Testis (tissue), 2 donors: ENCODE measurements at regions not wholly inside any gene's neighbourhood (a gene's known extent, or its start where the extent isn't known, plus 50 kb on each side); places are given as distances from the start of the nearest gene placed in this dataset.

Source experiments
- DNase-seq: peaks from one replicate; pipeline ENCODE4 v3.0.0-alpha.2; 2019
- H3K27ac ChIP-seq, 2 donors: fragments of 200-600 bp; sonication (generic); one replicate each; pipeline ENCODE4 v1.5.1; 2019
- H3K27me3 ChIP-seq: fragments of 200-600 bp; sonication (generic); one replicate; pipeline ENCODE4 v1.5.1; 2019
- H3K36me3 ChIP-seq: fragments of 200-600 bp; sonication (generic); one replicate; pipeline ENCODE4 v1.5.1; 2017; ENCODE audit warnings: low read depth; ENCODE audit errors: missing control alignments
- H3K4me1 ChIP-seq: fragments of 200-600 bp; sonication (generic); one replicate; pipeline ENCODE4 v1.5.1; 2019
- H3K4me3 ChIP-seq, 2 donors: fragments of 200-600 bp; sonication (generic); one replicate each; pipeline ENCODE4 v1.5.1; 2017 to 2019
- H3K9me3 ChIP-seq: fragments of 200-600 bp; sonication (generic); one replicate; pipeline ENCODE4 v1.5.1; 2017
- POLR2A ChIP-seq: fragments of 450-650 bp; IDR thresholded peaks from one replicate; pipeline ENCODE4 v1.6.1; 2017; ENCODE audit warnings: antibody characterized with exemption, mild to moderate bottlenecking, moderate library complexity
- WGBS, 2 donors: methylation state at CpG; one replicate each; pipeline ENCODE4 v1.1.5; 2018; 5-methylcytosine and 5-hydroxymethylcytosine counted together
- intact Hi-C: fragments of 100-400 bp; cut with DNase I; formaldehyde crosslinking; loops from one replicate; pipeline ENCODE4 v1.15.1; 2023; ENCODE audit warnings: low total_unique reads
- TF ChIP-seq, protein P1 (sequence below), 3 experiments: fragments of 450-650 bp in 2 of 3; fragments of 200-600 bp in 1 of 3; sonication (generic) in 1 of 3; IDR thresholded peaks; one replicate each; pipeline ENCODE4 v1.5.1; 2016 to 2019; ENCODE audit warnings: antibody characterized with exemption in 3 of 3, mild to moderate bottlenecking in 2 of 3, moderate library complexity in 1 of 3

DNA sequence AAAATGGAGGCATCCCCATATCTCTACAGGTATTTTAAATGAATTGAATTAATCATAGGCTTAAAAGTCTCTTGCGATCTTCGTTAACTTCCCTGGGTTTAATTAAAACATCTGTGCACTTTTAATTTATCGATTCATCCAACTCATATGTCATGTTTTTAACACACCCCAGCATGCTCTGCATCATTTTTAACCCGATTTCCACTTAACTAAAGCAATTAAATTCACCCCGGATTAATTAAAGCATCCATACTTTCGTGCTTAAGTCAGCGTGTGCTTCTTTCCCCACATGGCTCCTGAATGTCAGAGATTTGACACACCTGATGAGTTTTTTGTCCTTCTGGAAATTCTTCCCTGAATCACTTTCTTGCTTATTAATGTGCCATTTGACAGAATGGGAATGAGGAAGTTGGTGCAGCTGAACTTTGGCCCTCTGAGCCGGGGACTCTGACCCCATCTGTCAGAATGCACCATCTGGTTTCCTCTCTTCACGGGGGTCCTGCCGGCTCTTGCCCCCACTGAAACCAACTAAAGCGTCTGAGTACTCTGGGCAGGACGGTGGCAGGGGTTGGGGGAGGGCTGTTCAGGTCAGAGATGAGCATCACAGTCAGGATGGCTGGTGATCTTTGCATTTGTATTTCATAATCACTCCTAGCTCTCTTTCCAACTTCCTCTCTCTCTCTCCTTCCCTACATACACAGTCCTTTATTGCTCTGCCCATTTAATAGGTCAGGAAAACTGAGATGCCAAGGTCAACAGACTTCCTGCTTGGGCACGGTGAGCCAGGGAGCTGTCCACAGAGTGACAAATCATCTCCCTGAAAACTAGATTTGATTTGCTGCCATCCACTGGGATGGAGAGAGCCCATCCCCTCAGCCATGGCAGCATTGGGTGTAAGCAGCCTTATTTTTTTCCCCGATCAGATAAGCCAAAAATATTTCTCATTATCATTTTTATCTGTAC, 180.3 kb upstream of the WWC1 start:
- DNase-seq: no peak
- no peaks in the 10 kb centered on the region for H3K36me3 ChIP-seq
- no peak for TF ChIP-seq POLR2A
- TF ChIP-seq, protein P1, sequence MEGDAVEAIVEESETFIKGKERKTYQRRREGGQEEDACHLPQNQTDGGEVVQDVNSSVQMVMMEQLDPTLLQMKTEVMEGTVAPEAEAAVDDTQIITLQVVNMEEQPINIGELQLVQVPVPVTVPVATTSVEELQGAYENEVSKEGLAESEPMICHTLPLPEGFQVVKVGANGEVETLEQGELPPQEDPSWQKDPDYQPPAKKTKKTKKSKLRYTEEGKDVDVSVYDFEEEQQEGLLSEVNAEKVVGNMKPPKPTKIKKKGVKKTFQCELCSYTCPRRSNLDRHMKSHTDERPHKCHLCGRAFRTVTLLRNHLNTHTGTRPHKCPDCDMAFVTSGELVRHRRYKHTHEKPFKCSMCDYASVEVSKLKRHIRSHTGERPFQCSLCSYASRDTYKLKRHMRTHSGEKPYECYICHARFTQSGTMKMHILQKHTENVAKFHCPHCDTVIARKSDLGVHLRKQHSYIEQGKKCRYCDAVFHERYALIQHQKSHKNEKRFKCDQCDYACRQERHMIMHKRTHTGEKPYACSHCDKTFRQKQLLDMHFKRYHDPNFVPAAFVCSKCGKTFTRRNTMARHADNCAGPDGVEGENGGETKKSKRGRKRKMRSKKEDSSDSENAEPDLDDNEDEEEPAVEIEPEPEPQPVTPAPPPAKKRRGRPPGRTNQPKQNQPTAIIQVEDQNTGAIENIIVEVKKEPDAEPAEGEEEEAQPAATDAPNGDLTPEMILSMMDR (IDR thresholded peaks at IDR 0.05): no peak
- H3K4me1 ChIP-seq: no peaks in the 10 kb centered on the region
- H3K9me3 ChIP-seq: no peaks in the 10 kb centered on the region
- WGBS, 2 donors: 70 to 74% methylated on average over 14 of the region's 14 CpGs
- no peak overlapping the region for H3K4me3 ChIP-seq
- intact Hi-C loops: no loop called here
- H3K27ac ChIP-seq: no peak overlapping the region
- no peaks in the 10 kb centered on the region for H3K27me3 ChIP-seq

DNA sequence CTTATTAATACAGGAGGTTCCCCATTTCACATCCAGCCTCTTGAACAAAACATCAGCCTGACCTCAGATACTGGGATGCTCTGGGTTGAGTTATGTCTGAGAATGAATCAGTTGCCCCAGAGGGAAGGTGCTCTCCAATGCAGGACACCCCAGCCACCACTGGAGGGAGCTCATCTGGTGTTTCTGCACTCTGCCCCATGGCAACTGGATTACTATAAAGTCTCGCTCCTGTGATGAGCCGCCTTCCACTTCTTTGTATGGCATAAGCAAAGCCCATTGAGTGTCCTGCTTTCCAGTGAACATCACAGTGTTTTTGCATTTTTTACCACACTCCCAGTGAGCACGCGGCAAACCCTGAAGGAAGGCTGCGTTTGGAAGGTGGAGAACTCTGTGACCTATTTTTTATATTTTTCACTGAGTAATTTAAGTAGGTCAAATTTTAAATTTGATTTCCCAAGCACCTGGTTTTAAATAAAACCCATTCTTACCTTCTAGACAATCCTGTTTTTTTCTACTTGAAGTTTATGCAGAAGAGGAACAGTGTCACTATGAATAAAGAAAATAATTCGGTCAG, 176.9 kb upstream of the WWC1 start:
- TF ChIP-seq, protein P1 (IDR thresholded peaks at IDR 0.05): peak in 2 of 3 experiments; percentile 23 to 48
- TF ChIP-seq POLR2A: no peak
- Histone ChIP-seq H3K9me3 (no peaks in the 10 kb centered on the region), H3K27me3 (no peaks in the 10 kb centered on the region), H3K36me3 (no peaks in the 10 kb centered on the region), H3K4me3 (no peak overlapping the region), H3K27ac (no peak overlapping the region), H3K4me1 (no peaks in the 10 kb centered on the region)
- WGBS, 2 donors: 78% methylated on average over 6 of the region's 6 CpGs
- DNase-seq: peak; percentile 60
- intact Hi-C loops: no loop called here

DNA sequence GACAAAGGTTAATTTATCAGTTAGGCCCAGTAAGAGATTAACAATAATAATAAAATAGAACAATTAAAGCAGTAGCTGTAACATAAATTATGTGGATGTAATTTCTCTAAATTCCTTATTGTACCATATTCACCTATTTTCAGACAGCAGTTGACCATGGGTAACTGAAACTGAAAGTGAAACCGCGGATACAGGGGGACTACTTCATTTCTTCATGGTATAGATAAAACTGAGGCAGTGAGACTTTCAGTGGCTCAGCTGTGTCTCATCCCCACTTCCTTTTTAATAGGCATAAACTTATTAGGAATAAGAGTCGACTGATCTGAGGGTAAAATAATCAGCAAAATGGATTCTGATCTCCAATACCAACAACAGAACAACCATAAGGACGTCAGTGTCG, 174.0 kb upstream of the WWC1 start:
- WGBS, 2 donors: 90 to 92% methylated on average over 5 of the region's 5 CpGs
- no peak for DNase-seq
- Histone ChIP-seq H3K4me3 (no peak overlapping the region), H3K36me3 (no peaks in the 10 kb centered on the region), H3K9me3 (no peaks in the 10 kb centered on the region), H3K4me1 (no peaks in the 10 kb centered on the region), H3K27me3 (no peaks in the 10 kb centered on the region), H3K27ac (no peak overlapping the region)
- no peak for TF ChIP-seq POLR2A
- TF ChIP-seq, protein P1 (IDR thresholded peaks at IDR 0.05): no peak
- intact Hi-C loops: no loop called here

DNA sequence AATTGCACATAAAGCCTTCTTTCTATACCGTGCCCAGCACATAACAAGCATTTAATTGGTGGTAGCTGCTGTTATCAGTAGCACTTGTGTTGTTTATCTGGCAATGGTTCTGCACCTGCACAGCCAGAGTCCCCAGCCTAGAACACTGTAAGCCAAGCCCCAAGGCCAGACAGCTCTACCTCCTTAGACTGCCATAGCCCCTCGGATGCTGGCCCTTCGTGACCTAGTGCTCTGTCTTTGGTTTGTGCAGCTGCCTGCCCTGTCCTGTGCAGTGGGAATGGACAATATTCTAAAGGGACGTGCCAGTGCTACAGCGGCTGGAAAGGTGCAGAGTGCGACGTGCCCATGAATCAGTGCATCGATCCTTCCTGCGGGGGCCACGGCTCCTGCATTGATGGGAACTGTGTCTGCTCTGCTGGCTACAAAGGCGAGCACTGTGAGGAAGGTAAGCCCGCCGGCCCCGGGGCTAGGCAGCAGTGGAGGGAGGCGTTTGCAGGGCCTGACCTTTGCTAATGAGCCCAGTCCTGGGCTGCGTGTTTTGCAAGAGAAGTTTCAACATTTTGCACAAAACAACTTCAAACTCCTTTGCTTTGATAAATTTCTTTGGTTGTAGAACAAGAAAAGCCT, 173.3 kb upstream of the WWC1 start:
- TF ChIP-seq POLR2A: no peak
- TF ChIP-seq, protein P1 (IDR thresholded peaks at IDR 0.05): no peak
- 66 to 71% methylated on average over 13 to 16 of the region's 16 CpGs for WGBS, 2 donors
- no peak for DNase-seq
- no peak overlapping the region for H3K4me3 ChIP-seq
- H3K9me3 ChIP-seq: no peaks in the 10 kb centered on the region
- intact Hi-C loops: no loop called here
- no peaks in the 10 kb centered on the region for H3K36me3 ChIP-seq
- H3K4me1 ChIP-seq: no peaks in the 10 kb centered on the region
- H3K27me3 ChIP-seq: no peaks in the 10 kb centered on the region
- no peak overlapping the region for H3K27ac ChIP-seq
